ENCODE measurements at regions not wholly inside any gene's neighbourhood (a gene's known extent, or its start where the extent isn't known, plus 50 kb on each side); places are given as distances from the start of the nearest gene placed in this dataset.
"Not testable (repeated sequence)": the region's sequence is repeated elsewhere in the genome, so short reads cannot be mapped to it uniquely, and the experiment has no call there.

DNA sequence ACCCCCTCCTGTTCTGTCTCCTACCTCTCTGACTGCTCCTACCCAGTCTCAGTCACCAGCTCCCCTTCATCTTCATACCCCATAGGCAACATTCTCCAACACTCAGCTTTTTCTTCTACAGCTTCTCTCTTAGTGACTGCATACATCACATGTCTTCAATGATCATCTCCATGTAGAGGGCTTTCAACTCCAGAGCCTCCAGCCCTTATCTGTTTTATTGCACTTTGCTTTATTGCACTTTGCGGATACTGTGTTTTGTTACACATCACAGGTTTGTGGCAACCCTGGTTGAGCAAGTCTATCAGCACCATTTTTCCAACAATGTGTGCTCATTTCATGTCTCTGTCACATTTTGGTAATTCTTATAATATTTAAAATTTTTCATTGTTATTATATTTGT is 230.7 kb downstream of the DEPDC1B start:
- Histone ChIP-seq H3K9me3 (peaks cover 0 to 17% (median 4%) of the 10 kb centered on the region in 4 donors), H3K4me3 (no peak overlapping the region), H3K27ac (replicated peaks in 1 of 4) (no peak overlapping the region), H3K36me3 (no peaks in the 10 kb centered on the region), H3K4me1 (peaks cover 0 to 11% (median 11%) of the 10 kb centered on the region in 4 donors), H3K27me3 (no peaks in the 10 kb centered on the region)
- intact Hi-C loops (cut with DNase I), result no loop called here
- 94% methylated on average over 1 of the region's 1 CpG for WGBS
- TF ChIP-seq POLR2A (IDR thresholded peaks at IDR 0.05; ENCODE audit: low read depth) (no peak), EP300 (IDR thresholded peaks at IDR 0.05) (no peak), POLR2AphosphoS5 (IDR thresholded peaks at IDR 0.05) (no peak)
- TF ChIP-seq, protein P1, sequence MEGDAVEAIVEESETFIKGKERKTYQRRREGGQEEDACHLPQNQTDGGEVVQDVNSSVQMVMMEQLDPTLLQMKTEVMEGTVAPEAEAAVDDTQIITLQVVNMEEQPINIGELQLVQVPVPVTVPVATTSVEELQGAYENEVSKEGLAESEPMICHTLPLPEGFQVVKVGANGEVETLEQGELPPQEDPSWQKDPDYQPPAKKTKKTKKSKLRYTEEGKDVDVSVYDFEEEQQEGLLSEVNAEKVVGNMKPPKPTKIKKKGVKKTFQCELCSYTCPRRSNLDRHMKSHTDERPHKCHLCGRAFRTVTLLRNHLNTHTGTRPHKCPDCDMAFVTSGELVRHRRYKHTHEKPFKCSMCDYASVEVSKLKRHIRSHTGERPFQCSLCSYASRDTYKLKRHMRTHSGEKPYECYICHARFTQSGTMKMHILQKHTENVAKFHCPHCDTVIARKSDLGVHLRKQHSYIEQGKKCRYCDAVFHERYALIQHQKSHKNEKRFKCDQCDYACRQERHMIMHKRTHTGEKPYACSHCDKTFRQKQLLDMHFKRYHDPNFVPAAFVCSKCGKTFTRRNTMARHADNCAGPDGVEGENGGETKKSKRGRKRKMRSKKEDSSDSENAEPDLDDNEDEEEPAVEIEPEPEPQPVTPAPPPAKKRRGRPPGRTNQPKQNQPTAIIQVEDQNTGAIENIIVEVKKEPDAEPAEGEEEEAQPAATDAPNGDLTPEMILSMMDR (IDR thresholded peaks at IDR 0.05), result no peak
- no peak for DNase-seq (ENCODE audit: extremely low spot score)

DNA sequence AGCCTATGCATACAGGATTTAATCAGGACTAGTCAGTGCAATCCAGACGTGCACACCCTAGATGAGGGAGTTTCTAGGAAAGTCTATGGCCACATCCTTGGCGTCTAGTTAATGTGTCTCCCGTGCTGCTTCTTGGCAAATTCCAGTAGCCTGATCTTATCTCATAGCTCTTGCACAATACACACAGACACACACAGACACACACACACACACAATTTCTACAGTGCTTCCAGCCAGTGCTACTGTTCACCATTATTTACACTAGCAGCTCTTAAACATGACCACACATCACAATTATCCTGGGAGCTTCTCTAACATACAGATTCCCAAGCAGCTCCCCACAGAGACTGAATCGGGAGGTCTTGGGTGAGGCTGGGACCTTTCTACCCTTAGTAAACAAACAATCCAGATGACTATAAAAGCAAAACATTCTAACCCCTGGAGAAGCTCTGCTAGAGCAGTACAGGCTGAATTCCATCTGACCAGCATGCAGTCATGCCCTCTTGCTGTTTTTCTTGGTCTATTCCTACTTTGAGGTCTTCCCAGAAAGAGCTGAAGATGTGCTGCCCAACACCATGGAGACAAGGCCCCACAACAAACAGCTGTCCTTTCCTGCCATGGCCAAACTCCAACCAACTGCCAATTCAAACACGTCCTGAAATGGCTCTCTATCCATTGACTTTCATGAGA is 236.6 kb downstream of the DEPDC1B start:
- Histone ChIP-seq H3K27me3 (no peaks in the 10 kb centered on the region), H3K27ac (replicated peaks in 1 of 4) (no peak overlapping the region), H3K9me3 (no peaks in the 10 kb centered on the region), H3K4me3 (no peak overlapping the region), H3K4me1 (peaks cover 0 to 23% (median 15%) of the 10 kb centered on the region in 4 donors), H3K36me3 (no peaks in the 10 kb centered on the region)
- TF ChIP-seq POLR2AphosphoS5 (IDR thresholded peaks at IDR 0.05), result no peak
- TF ChIP-seq, protein P1 (IDR thresholded peaks at IDR 0.05), result no peak
- TF ChIP-seq EP300 (IDR thresholded peaks at IDR 0.05), result no peak
- intact Hi-C loops (cut with DNase I), result no loop called here
- no peak for DNase-seq (ENCODE audit: extremely low spot score)
- 78% methylated on average over 5 of the region's 5 CpGs for WGBS

DNA sequence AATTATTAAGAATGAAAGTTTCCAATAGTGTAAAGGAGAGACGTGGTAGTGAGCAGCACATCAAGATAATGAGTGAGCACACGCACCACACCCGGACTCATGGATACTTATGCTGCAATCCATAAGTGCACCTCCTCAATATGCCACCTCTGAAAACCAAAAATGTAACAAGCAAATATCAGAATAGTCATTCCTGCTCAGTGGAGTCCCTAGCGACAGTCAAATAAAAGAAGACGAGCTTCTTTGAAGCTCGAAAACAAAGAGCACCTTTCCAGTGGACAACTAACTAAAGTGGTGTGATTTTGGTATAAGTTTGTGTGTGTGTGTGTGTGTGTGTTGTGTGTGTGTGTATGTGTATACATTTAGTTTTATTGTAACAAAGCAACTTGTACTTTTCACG is 241.3 kb downstream of the DEPDC1B start:
- Histone ChIP-seq H3K36me3 (no peaks in the 10 kb centered on the region), H3K4me1 (peaks cover 0 to 15% (median 9%) of the 10 kb centered on the region in 4 donors), H3K9me3 (no peaks in the 10 kb centered on the region), H3K27me3 (no peaks in the 10 kb centered on the region), H3K27ac (replicated peaks in 1 of 4) (no peak overlapping the region), H3K4me3 (no peak overlapping the region)
- TF ChIP-seq POLR2A (IDR thresholded peaks at IDR 0.05; ENCODE audit: low read depth), result no peak
- TF ChIP-seq, protein P1 (IDR thresholded peaks at IDR 0.05), result peak in 1 of 3 experiments; percentile 10
- TF ChIP-seq EP300 (IDR thresholded peaks at IDR 0.05), result no peak
- 80% methylated on average over 7 of the region's 7 CpGs for WGBS
- intact Hi-C loops (cut with DNase I), result no loop called here
- DNase-seq (ENCODE audit: extremely low spot score), result no peak

DNA sequence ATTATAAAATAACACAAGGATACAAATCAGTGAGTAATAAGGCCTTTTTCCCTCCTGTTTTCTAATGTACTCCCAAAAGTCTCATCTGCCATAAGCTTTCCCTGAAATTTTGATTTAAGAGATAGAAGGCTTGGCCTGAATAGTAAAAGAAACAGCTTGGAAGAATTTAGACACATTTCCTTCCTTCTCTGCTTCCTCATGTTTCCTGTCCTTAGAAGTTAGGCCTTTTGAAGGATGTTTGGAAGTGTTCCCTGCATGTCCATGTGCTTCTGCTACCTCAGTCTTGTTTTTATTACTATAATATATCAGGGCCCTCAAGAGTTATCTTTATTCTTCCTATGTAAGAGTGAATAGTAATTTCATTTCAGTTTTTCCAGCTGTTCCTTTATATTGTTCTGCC is 242.7 kb downstream of the DEPDC1B start:
- no peak overlapping the region for H3K4me3 ChIP-seq
- H3K4me1 ChIP-seq, result peaks cover 0 to 14% (median 3%) of the 10 kb centered on the region in 4 donors
- no peaks in the 10 kb centered on the region for H3K27me3 ChIP-seq
- H3K27ac ChIP-seq (replicated peaks in 1 of 4), result no peak overlapping the region
- intact Hi-C loops (cut with DNase I), result no loop called here
- no peak for TF ChIP-seq EP300 (IDR thresholded peaks at IDR 0.05)
- TF ChIP-seq POLR2AphosphoS5 (IDR thresholded peaks at IDR 0.05), result no peak
- no peak for TF ChIP-seq POLR2A (IDR thresholded peaks at IDR 0.05; ENCODE audit: low read depth)
- TF ChIP-seq, protein P1 (IDR thresholded peaks at IDR 0.05), result no peak
- DNase-seq (ENCODE audit: extremely low spot score), result no peak
- H3K36me3 ChIP-seq, result no peaks in the 10 kb centered on the region
- H3K9me3 ChIP-seq, result no peaks in the 10 kb centered on the region

DNA sequence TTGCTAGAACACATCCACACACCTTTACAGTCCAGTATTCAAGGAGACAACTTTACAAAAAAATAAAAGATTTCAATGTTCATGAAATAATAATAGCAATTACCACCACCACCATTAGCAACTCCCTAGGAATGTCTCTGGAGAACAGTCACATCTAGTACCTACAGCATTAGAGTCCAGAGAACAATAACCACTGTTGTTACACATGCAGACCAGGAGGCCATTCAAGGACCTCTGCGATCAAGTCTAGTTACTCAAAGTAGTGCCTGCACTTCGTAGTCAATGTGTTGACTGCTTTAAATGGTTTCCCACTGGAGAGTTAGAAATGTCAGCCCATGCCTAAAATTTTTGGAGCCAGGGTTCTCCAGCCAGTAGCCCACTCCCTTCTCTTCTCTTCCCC is 244.4 kb downstream of the DEPDC1B start:
- Histone ChIP-seq H3K4me1 (peaks cover 0 to 14% (median 3%) of the 10 kb centered on the region in 4 donors), H3K4me3 (no peak overlapping the region), H3K9me3 (no peaks in the 10 kb centered on the region), H3K27me3 (no peaks in the 10 kb centered on the region), H3K27ac (replicated peaks in 1 of 4) (no peak overlapping the region), H3K36me3 (no peaks in the 10 kb centered on the region)
- TF ChIP-seq POLR2A (IDR thresholded peaks at IDR 0.05; ENCODE audit: low read depth) (no peak), POLR2AphosphoS5 (IDR thresholded peaks at IDR 0.05) (no peak), EP300 (IDR thresholded peaks at IDR 0.05) (no peak)
- TF ChIP-seq, protein P1 (IDR thresholded peaks at IDR 0.05), result no peak
- intact Hi-C loops (cut with DNase I), result no loop called here
- DNase-seq (ENCODE audit: extremely low spot score), result no peak
- 89% methylated on average over 2 of the region's 2 CpGs for WGBS

DNA sequence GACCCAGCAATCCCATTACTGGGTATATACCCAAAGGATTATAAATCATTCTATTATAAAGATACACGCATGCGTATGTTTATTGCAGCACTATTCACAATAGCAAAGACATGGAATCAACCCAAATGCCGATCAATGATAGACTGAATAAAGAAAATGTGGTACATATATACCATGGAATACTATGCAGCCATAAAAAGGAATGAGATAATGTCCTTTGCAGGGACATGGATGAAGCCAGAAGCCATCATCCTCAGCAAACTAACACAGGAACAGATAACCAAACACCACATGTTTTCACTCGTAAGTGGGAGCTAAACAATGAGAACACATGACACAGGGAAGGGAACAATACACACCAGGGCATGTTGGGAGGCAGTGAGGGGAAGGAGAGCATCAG is 245.7 kb downstream of the DEPDC1B start:
- 92% methylated on average over 4 of the region's 4 CpGs for WGBS
- H3K9me3 ChIP-seq; H3K27ac ChIP-seq (replicated peaks in 1 of 4); intact Hi-C loops (cut with DNase I); DNase-seq (ENCODE audit: extremely low spot score); H3K4me3 ChIP-seq; H3K27me3 ChIP-seq; H3K36me3 ChIP-seq: not testable (repeated sequence)
- peaks cover 0 to 14% (median 3%) of the 10 kb centered on the region in 4 donors for H3K4me1 ChIP-seq
